Upper lobe of left lung (tissue), 4 donors: ENCODE measurements at regions not wholly inside any gene's neighbourhood (a gene's known extent, or its start where the extent isn't known, plus 50 kb on each side); places are given as distances from the start of the nearest gene placed in this dataset.

ENCODE experiments used
- CTCF ChIP-seq, 6 experiments: fragments of 450-650 bp in 4 of 6; fragments of 200-600 bp in 2 of 6; sonication (generic) in 2 of 6; IDR thresholded peaks; one replicate each; pipeline ENCODE4 v1.5.1; 2016 to 2019; ENCODE audit warnings: antibody characterized with exemption in 6 of 6
- EP300 ChIP-seq, 4 donors: sonication (generic); formaldehyde crosslinking; IDR thresholded peaks; one replicate each; pipeline ENCODE4 v1.5.1; 2017; ENCODE audit warnings: antibody characterized with exemption in 4 of 4, control low read depth in 2 of 4
- POLR2A ChIP-seq, 4 donors: fragments of 450-650 bp; IDR thresholded peaks; one replicate each; pipeline ENCODE4 v1.5.1; 2016 to 2017; ENCODE audit warnings: antibody characterized with exemption in 4 of 4, mild to moderate bottlenecking in 2 of 4

- no peak for TF ChIP-seq CTCF (IDR thresholded peaks at IDR 0.05)
- TF ChIP-seq POLR2A (IDR thresholded peaks at IDR 0.05): no peak
- no peak for TF ChIP-seq EP300 (IDR thresholded peaks at IDR 0.05)
These were observed 656.1 kb downstream of the RNF144A start for GRCh38 chr2:7573166-7573825.
